Right atrium auricular region (tissue), 2 donors: ENCODE measurements at regions not wholly inside any gene's neighbourhood (a gene's known extent, or its start where the extent isn't known, plus 50 kb on each side); places are given as distances from the start of the nearest gene placed in this dataset.

Experiments used
- DNase-seq: peaks from one replicate; pipeline ENCODE4 v3.0.0-alpha.2; 2019; ENCODE audit warnings: low spot score
- H3K27ac ChIP-seq, 2 donors: fragments of 200-600 bp; sonication (generic); 1 replicate in 1 of 2; 2 replicates in 1 of 2; pipeline ENCODE4 v1.5.1; 2016 to 2019
- H3K27me3 ChIP-seq, 2 donors: fragments of 200-600 bp; sonication (generic); one replicate each; pipeline versions ENCODE4 v1.5.1 to v1.6.0; 2017 to 2019
- H3K36me3 ChIP-seq: fragments of 200-600 bp; sonication (generic); one replicate; pipeline ENCODE4 v1.5.1; 2016
- H3K4me1 ChIP-seq, 2 donors: fragments of 200-600 bp; sonication (generic); one replicate each; pipeline versions ENCODE4 v1.5.1 to v1.6.0; 2017 to 2019
- H3K4me3 ChIP-seq, 2 donors: fragments of 200-600 bp; sonication (generic); 1 replicate in 1 of 2; 2 replicates in 1 of 2; pipeline ENCODE4 v1.5.1; 2017 to 2019; ENCODE audit warnings: mild to moderate bottlenecking in 1 of 2, moderate library complexity in 1 of 2
- H3K9me3 ChIP-seq, 2 donors: fragments of 200-600 bp; sonication (generic); one replicate each; pipeline ENCODE4 v1.5.1; 2019
- CTCF ChIP-seq, 2 donors: fragments of 200-600 bp; sonication (generic); IDR thresholded peaks; one replicate each; pipeline ENCODE4 v1.5.1; 2019; ENCODE audit warnings: antibody characterized with exemption in 2 of 2

GRCh38 chr21:32100423-32100822 lies 178.4 kb downstream of the MIS18A start:
- Histone ChIP-seq H3K27me3 (no peaks in the 10 kb centered on the region), H3K27ac (no peak overlapping the region), H3K4me3 (no peak overlapping the region), H3K9me3 (no peaks in the 10 kb centered on the region), H3K36me3 (no peaks in the 10 kb centered on the region), H3K4me1 (peaks cover 0 to 8% of the 10 kb centered on the region in 2 donors)
- no peak for TF ChIP-seq CTCF (IDR thresholded peaks at IDR 0.05)
- DNase-seq: no peak

- TF ChIP-seq CTCF (IDR thresholded peaks at IDR 0.05): no peak
- Histone ChIP-seq H3K4me1 (peaks cover 0 to 8% of the 10 kb centered on the region in 2 donors), H3K9me3 (no peaks in the 10 kb centered on the region), H3K36me3 (no peaks in the 10 kb centered on the region), H3K27ac (no peak overlapping the region), H3K4me3 (no peak overlapping the region), H3K27me3 (no peaks in the 10 kb centered on the region)
- DNase-seq: no peak
Observed at GRCh38 chr21:32099812-32100416, 178.9 kb downstream of the MIS18A start.

- H3K27me3 ChIP-seq: no peaks in the 10 kb centered on the region
- H3K9me3 ChIP-seq: no peaks in the 10 kb centered on the region
- DNase-seq: no peak
- H3K36me3 ChIP-seq: no peaks in the 10 kb centered on the region
- H3K4me3 ChIP-seq: no peak overlapping the region
- peak overlapping the region in 1 of 2 donors; percentile 17 for H3K27ac ChIP-seq
- TF ChIP-seq CTCF (IDR thresholded peaks at IDR 0.05): peak; percentile 26 to 59
- peaks cover 0 to 8% of the 10 kb centered on the region in 2 donors for H3K4me1 ChIP-seq
Observed at GRCh38 chr21:32096411-32096810, 182.4 kb downstream of the MIS18A start.

GRCh38 chr21:32094804-32095203 lies 184.0 kb downstream of the MIS18A start:
- Histone ChIP-seq H3K4me3 (no peak overlapping the region), H3K27ac (peak overlapping the region; percentile 55 to 63), H3K36me3 (no peaks in the 10 kb centered on the region), H3K9me3 (no peaks in the 10 kb centered on the region), H3K4me1 (peaks cover 0 to 8% of the 10 kb centered on the region in 2 donors), H3K27me3 (no peaks in the 10 kb centered on the region)
- TF ChIP-seq CTCF (IDR thresholded peaks at IDR 0.05): no peak
- no peak for DNase-seq

GRCh38 chr21:32093646-32094462 lies 185.0 kb downstream of the MIS18A start:
- Histone ChIP-seq H3K27ac (peak overlapping the region; percentile 55 to 63), H3K4me1 (peaks cover 0 to 8% of the 10 kb centered on the region in 2 donors), H3K27me3 (no peaks in the 10 kb centered on the region), H3K4me3 (no peak overlapping the region), H3K36me3 (no peaks in the 10 kb centered on the region), H3K9me3 (no peaks in the 10 kb centered on the region)
- TF ChIP-seq CTCF (IDR thresholded peaks at IDR 0.05): no peak
- DNase-seq: no peak
